NCI-H446 treated with DMSO at 0.1 percent for 48 hours (cell line): ENCODE measurements at regions not wholly inside any gene's neighbourhood (a gene's known extent, or its start where the extent isn't known, plus 50 kb on each side); places are given as distances from the start of the nearest gene placed in this dataset.
A peak's percentile ranks its signal among the peaks of the same experiment; 100 is the strongest.
"Not testable (repeated sequence)": the region's sequence is repeated elsewhere in the genome, so short reads cannot be mapped to it uniquely, and the experiment has no call there.

ENCODE experiments used
- DNase-seq: peaks from one replicate; lab custom pipeline; 2025; lab: John Stamatoyannopoulos, UW

DNA sequence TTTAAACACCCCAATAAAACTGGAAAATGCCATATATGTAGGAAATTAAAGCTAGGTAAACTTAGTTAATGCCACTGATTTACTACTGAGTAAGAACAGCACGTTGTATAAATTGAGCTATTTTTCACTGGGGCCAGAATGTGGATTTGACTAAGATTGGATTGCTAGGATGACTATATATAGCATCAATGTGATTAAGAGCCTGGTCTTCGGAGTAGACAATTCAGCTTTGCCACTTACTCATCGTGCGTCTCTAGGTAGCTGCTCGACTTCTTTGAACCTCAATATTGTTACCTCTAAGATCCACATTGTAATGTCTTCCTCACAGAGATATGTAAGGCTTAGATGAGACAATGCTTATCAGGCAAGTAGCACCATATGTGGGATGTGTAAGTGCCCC is 462.5 kb downstream of the KLF12 start:
- no peak for DNase-seq

DNA sequence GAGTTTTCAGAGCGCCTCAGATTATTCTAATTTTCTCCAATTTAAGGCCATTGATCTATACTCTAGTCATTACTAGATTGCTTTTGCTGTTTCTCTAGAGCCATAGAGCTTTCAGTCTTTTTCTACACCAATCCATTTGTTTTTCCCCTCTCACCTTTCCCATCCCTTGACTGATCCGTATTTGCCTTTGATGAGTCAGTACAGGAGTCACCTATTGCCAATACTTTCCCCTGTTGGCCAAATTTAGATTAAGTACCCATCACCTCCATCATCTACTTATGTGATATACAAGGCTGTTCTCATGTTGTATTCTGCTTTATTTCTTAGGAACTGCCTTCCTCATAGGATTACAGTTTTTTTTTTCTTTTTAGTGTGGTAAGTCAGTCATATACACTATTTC is 463.2 kb downstream of the KLF12 start:
- no peak for DNase-seq

DNA sequence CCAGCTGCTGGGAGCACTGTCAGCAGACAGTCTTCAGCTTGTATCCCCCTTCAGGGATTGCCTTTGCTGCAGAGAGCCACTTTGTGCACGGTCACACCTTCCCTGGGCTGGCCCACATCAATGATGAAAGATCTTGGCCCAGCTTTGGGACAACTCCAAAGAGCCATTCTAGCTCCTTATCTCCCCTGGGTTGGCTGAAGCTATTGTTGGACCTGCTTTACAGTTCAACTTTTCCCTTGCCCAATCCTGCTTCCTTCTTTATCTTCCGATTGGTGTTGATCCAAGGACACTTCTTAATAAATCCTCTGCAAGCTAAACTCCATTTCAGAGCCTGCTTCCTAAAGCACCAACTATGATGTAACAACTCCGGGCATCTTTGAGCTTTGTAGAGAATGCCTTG is 466.4 kb downstream of the KLF12 start:
- no peak for DNase-seq

DNA sequence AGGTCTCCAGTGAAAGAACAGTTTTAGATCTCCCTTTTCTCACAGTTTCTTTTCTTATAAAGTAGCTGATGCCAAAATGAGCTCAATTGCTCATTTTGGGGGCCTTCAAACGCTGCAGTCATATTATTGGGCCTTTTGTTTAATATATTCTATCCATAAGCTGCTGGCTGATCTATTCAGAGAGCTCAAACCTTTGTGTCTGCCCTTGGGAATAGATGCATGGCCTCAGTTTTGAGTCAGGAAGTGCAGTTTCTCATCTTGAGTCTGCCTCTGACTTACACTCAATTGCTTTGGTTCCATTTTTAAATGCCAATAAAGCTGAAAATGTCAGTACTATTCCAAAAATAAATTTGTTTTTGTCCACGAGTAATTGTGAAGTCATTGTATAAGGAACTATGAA is 468.9 kb downstream of the KLF12 start:
- DNase-seq = no peak

DNA sequence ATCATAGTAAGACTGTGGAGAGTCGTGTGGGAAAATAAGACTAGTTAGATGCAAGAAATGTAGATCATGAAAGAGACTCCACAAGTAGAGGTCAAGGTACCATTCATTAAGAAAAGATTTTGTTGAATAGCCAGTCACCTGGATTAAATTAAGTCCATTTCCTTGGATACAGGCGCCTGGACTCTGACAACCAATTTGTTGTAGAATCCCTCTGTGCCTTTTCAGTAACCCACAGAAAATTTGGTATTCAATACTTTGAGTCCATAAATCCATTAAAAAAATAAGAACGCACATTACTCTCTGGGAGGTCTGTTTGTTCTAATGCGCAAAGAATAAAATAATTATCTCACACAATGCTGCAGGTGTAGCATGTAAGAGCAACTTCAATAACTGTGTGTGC is 469.4 kb downstream of the KLF12 start:
- DNase-seq = no peak

DNA sequence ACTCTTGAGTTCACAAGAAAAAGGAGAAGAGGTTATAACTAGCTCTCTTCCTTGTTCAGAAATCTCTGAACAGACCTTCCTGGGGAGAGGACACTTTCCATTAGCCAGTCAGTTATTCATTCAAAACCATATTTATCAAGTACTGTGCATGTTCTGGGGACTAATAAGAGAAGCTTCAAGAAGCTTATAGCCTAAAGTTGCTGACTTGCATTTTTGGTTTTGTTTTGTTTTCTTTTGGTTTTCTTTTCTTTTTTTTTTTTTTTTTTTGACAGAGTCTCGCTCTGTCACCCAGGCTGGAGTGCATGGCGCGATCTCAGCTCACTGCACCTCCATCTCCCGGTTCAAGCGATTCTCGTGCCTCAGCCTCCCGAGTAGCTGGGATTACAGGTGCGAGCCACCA is 471.4 kb downstream of the KLF12 start:
- DNase-seq = no peak

DNA sequence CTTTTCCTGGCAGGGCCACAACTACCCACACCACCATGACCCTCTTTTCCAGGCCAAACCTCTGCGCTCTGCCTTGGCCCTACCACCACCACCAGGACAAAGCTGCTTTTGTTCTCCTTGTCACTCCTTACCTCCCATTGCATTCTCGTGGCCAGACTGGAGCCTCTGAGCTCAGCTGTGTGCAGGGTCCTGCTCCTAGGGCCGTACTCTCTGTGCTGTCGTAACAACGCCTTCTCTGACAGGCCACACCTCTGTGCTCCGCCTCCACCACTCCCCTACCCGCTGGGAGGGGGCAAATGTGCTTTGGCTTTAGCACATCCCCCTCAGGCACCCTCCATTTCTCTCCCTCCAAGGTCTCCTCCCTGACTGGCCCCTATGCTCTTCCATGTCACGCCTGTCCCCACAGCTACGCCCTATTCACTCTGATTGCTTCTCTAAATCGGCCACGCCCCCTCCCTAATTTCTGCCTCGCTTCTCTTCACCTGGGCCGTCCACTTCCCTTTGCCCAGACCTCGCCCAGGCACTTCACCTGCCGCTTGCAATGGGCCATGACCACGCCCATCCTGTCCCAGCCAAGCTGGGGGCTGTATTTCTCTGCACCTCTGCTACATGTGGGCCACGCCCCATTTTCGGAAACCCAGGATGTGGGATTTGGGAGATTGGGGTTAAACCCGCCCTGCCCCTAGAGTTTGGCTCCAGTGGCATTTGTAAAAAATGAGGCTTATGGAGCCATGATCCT is 472.3 kb downstream of the KLF12 start:
- DNase-seq = no peak

DNA sequence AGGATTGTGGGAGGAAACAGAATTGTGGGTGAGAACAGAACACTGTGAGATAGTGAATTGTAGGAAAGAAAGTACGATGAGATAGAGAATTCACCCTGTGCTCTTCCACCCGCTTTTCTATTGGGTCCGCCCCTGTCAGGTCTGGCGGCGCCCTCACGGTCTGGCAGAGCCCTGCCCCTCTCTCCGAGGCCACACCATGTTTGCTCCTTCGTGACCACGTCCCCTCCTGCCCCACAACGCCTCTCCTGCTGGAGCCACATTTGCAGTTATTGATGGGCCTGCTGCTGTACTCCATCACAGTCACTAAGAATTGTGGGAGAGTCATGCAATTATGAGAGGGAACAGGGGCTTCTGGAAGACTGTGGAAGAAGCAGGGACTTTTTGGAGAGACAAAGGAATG is 473.1 kb downstream of the KLF12 start:
- no peak for DNase-seq

DNA sequence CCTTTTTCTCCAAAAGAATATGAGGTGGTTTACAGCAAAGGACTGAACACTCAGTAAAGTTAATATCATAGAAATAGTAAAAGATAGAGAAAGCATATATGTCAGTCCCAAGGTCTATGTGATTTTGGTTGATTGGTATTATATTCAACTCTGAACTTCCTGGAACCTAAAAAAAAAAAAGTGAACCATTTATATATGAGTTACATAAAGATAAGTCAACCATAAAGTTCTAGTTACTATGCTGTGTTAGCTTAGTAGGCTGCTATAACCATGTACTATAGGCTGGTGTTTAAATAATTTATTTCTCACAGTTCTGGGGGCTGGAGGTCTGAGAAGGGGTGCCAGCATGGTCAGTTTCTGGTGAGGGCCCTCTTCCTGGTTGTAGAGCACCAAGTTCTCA is 475.6 kb downstream of the KLF12 start:
- DNase-seq = no peak

DNA sequence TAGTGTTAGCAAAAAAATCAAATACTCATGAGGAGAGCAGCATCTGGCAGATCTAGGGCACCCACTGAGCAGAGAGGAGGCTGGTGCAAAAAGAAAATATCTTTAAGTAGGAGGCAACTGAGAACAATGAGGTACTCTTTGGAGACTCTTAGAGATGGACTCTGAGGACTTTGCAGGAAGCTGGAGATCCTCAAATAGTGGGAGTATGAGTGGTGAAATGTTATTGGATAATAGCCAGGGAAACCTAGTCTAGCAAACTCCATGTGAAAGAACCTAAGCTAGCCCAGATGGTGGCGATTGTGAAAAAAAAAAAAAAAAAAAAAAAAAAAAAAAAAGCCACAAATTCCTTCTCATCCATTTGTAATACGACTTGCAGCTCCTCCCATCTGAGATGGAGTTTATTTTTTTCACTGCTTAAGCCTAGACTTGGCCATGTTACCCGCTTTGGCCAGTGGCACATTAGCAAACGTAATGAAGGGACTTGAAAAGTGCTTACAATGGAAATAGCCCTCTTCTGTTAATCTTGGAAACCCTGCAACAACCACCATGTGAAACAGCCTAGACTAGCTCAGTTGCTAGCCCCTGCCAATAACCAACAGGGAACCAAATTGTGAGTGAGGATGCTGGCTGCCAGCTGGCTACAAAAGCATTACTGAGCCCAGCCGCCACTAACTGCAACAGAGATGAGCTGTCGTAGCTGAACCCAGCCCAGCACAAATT is 476.2 kb downstream of the KLF12 start:
- DNase-seq = peak; percentile 69

DNA sequence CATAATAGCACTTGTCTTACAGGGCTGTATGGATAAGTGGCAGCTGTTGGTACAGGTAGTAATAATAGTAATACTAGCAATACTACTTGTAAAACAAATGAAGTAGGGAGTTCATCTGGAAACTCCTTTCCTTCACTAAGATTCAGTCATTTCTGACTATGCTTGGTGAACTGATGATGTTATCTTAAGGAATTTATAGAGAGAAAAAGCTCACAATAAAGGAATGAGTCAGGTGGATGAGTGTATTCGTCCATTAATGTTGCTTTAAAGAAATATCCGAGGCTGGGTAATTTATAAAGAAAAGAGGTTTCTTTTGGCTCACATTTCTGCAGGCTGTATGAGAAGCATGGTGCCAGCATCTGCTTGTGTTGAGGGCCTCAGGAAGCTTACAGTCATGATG is 477.3 kb downstream of the KLF12 start:
- DNase-seq = no peak

DNA sequence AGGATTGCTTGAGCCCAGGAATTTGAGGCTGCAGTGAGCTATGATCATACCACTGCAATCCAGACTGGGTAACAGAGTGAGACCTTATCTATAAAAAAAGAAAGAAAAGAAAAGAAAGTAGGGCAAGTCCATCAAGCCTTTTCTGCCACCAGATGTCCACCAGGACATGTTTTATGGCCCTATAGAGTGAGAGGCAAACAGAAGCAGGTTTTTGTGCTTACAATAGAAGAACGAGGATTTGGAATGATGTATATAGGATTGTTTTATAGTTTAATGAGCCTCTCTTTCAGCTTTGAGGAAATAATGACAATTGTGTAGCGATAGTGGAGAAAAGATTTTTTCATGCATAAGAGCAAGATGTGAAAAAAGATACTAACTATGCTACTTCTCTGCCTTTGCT is 480.5 kb downstream of the KLF12 start:
- DNase-seq = no peak

DNA sequence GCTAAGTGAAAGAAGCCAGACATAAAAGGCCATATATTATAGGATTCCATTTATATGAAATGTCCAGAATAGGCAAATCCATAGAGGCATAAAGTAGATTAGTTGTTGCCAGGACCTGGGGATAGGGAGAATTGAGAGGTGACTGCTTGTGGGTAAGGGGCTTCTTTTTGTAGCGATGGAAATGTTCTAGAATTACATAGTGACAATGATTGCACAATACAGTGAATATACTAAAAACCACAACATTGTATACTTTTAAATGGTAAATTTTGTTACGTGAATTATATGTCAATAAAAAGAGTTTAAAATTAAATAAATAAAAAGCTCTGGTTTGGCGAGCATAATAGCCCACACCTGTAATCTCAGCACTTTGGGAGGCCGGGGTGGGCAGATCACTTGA is 486.8 kb downstream of the KLF12 start:
- no peak for DNase-seq

DNA sequence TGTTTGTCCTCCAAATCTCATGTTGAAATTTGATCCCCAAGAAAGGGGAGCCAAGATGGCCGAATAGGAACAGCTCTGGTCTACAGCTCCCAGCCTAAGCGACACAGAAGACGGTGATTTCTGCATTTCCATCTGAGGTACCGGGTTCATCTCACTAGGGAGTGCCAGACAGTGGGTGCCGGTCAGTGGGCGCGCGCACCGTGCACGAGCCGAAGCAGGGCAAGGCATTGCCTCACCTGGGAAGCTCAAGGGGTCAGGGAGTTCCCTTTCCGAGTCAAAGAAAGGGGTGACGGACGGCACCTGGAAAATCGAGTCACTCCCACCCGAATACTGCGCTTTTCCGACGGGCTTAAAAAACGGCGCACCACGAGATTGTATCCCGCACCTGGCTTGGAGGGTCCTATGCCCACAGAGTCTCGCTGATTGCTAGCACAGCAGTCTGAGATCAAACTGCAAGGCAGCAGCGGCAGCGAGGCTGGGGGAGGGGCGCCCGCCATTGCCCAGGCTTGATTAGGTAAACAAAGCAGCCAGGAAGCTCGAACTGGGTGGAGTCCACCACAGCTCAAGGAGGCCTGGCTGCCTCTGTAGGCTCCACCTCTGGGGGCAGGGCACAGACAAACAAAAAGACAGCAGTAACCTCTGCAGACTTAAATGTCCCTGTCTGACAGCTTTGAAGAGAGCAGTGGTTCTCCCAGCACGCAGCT is 493.6 kb downstream of the KLF12 start:
- DNase-seq = not testable (repeated sequence)

DNA sequence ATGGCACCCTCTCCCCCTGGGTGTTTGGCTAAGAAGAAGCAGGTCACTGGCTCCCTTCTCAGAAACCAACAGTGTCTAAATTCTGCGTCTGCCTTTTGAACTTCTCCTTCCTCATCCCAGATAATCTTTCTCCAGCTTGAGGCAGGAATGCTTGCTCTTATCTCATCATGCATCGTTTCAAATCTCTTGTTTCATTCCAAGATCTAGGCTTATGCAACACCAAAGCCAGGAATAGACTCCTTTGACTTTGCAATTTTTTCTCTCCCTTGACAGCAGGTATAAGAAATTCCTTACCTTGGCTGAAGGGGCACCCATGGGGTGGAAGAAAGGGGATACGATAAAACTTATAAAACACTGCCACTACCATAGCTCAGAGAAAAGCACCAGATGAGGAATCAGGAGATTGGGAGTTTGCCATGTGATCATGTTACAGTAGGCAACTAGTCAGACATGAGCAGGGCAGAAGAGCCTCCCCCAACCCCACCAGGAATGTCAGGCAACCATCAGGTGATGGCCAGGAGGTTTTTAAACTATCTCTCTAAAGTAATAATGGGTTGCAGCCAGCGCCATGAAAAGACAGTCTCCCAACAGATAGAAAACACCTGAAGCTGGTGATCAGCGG is 498.9 kb downstream of the KLF12 start:
- no peak for DNase-seq

DNA sequence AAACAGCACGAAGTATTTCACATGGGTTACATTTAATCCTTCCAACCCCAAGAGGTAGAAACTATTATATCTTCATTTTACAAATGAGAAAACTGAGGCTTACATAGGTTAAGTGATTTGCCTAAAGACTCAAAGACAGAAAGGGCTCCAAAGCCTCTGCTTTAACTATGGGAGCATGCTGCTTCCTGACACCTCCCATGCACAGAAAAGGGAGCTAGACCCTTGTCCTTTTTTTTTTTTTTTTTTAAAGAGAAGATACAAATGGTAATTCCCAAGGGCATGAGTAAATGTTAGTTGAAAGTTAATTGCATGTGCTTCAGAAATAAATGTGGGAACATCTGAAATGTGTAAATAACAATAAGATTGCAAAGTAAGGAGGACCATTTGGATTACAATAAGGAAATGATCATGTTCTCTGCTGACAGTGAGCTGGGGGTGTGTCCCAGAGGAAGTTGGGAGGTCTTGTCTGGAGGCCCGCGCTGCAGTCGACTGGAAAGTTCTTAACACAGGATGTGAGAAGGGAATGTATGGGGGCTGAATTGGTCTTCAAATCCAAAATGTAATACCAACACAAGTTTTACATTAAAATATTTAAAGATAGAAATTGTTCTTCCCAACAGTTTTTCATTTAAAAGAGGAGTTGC is 500.3 kb downstream of the KLF12 start:
- DNase-seq = no peak

DNA sequence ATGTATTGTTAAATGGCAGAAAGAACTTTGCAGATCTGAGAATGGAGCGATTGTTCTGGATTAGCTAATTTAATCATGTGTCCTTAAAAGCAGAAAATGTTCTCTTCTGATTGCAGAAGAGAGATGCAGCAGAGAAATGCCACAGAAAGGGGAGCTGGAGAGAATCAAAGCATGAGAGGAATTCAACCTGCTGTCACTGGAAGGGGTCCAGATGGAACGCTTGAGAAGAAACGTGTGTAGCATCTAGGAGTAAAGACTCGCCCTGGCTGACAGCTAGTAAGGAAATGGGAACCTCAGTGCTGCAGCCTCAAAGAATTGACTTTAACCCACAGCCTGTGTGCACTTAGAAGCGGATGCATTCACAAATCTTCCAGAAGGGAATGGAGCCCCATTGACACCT is 502.8 kb downstream of the KLF12 start:
- no peak for DNase-seq

DNA sequence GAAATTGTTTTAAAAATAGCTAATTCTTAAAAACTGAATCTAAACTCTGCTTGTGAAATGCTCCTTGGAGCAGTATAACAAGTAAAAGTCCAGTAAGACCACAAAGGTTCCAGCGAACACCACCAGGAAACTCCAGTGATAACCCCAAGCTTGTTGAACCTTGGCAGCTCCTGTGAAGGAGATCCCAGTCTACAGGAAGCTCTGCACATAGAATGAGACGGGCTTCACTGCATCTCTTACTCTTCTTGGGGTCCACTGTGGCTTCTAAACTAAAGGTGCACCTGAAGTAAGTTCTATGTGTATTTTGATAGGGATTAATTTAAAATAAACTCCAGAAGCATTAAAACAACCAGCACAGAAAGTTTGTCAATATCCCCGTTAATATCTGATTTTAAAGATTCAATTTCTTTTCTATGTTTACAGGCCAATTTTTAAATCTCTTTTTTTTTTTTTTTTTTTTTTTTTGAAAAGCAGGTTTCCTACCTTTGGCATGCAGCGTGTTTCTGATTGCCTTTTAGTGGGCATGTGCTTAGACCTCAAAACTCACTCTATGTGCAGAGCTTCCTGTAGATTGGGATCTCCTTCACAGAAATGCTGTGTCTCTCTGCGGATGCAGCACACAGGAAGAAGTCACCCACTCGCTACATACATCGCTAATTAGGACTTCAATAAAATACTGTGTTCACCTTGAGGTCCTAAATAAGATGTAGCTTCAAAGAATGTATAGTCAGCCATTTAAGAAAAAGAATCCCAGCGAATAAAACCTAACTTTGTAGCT is 508.5 kb downstream of the KLF12 start:
- DNase-seq = no peak

DNA sequence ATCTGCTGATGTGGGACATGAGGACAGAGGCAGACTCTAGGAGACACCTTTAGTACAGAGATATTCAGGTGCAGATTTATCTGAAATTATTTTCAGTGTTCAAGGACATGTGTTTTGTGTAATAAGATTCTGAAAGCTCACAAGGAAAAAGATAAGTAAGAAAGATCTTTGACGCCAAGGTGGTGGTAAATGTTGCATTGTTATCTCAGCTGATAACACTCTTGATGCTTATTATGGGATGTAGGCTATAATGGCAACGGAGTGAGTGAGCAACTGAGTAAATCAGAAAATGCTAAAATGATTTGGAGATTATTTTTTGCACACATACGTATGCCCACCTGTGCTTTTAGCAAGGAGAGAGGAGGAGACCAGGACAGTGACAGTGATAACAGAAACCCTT is 510.9 kb downstream of the KLF12 start:
- no peak for DNase-seq

DNA sequence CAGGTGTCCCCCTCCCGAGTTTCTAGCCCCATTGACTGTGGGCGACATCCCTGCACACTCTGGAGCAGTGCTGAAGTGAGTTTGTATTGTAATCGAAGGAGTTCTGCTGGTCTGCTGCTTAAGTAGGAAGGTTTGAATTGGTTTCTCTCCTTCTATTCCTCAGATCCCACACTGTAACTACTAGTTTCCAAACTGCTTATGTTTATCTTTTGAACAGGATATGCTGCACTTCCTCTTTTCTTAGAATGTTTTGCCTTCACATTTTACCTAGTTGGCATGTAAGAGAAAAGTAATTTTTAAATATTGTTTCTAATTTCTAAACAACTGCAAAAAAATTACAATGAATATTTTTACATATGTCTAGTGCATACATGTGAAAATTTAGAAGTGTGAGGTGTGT is 511.8 kb downstream of the KLF12 start:
- DNase-seq = no peak

DNA sequence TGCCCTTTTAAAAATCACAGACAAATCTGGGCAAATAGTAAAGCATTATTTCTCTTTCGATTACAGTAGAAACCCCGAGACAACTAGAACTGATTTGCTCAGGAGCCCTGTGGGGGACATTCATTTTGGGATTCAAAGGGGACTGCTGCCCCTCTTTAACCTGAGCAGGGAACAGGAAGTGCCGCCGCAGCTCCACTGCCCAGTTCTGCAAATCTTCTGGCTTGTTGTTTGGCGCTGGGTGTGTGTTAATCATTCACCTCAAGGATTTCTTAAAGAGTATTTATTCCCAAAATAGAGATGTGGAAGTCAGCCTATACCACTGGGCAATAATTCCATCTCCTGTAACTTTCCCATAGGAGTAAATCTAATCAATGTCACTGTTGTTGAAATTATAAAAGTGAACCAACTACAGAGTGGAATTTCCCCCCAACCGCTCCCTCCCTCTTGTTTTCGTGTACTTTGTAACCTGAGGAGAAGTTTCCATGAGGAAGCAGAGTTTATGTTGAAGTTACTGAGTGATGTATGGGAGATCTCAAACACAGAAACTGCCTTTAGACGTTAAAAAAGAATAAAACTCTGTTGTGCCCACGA is 515.8 kb downstream of the KLF12 start:
- DNase-seq = no peak
